ENCODE measurements at regions not wholly inside any gene's neighbourhood (a gene's known extent, or its start where the extent isn't known, plus 50 kb on each side); places are given as distances from the start of the nearest gene placed in this dataset.

DNA sequence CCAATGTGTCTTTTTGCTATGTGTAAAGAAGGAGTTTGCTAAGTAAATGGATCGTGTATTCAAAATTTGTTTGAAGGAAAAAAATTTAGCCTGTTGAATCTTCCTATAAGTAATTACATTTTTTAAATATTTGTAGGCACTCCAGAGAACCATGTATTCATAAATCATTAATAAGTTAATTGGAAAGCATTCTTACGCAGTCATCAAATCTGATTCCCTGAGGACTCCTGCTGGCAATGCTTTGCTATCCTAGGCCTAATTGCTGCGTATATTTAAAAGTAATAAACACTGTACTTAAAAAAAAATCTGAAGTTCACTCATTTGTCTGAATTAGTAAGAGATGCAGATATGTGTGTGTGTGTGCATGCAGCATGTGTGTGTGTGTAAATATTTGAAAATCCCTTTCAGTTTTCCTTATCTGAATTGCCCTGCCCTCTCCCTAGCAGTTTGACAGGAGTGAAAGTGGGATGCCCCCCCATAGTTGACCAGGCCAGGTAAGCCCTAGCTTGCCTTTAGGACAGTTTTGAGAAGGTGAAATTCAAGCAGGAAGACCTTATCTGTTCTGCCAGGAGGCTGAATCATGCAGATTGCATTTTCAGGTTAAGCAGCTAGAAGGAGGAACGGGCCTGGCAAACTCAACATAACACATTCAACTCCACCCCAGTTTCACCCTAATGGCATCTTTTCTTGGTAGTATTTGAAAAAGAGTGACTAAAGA, 81.2 kb upstream of the DNAH5 start:
- Mint-ChIP-seq H3K27me3 (ENCODE audit: low read depth) (no peaks in the 10 kb centered on the region), H3K4me3 (no peak overlapping the region), H3K9me3 (no peaks in the 10 kb centered on the region), H3K4me1 (no peaks in the 10 kb centered on the region), H3K36me3 (no peaks in the 10 kb centered on the region), H3K27ac (no peak overlapping the region)
- DNase-seq (ENCODE audit: low spot score), result no peak
- POLR2A ChIA-PET, result no interaction called here
- no peak for ATAC-seq
- TF ChIP-seq, protein P1, sequence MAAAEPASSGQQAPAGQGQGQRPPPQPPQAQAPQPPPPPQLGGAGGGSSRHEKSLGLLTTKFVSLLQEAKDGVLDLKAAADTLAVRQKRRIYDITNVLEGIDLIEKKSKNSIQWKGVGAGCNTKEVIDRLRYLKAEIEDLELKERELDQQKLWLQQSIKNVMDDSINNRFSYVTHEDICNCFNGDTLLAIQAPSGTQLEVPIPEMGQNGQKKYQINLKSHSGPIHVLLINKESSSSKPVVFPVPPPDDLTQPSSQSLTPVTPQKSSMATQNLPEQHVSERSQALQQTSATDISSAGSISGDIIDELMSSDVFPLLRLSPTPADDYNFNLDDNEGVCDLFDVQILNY (CRISPR knock-in tag; IDR thresholded peaks at IDR 0.05), result no peak
- TF ChIP-seq RELA (CRISPR knock-in tag; IDR thresholded peaks at IDR 0.05; ENCODE audit: borderline replicate concordance) (no peak), TCF7 (CRISPR knock-in tag; IDR thresholded peaks at IDR 0.05; ENCODE audit: low read depth) (no peak), HMGA2 (CRISPR knock-in tag; IDR thresholded peaks at IDR 0.05) (no peak), FOXK1 (CRISPR knock-in tag; IDR thresholded peaks at IDR 0.05) (no peak), NR3C1 (CRISPR knock-in tag; conservative IDR thresholded peaks at IDR 0.05; ENCODE audit: low read depth) (no peak), MXD4 (CRISPR knock-in tag; IDR thresholded peaks at IDR 0.05; ENCODE audit: borderline replicate concordance) (no peak)
- TF ChIP-seq, protein P2, sequence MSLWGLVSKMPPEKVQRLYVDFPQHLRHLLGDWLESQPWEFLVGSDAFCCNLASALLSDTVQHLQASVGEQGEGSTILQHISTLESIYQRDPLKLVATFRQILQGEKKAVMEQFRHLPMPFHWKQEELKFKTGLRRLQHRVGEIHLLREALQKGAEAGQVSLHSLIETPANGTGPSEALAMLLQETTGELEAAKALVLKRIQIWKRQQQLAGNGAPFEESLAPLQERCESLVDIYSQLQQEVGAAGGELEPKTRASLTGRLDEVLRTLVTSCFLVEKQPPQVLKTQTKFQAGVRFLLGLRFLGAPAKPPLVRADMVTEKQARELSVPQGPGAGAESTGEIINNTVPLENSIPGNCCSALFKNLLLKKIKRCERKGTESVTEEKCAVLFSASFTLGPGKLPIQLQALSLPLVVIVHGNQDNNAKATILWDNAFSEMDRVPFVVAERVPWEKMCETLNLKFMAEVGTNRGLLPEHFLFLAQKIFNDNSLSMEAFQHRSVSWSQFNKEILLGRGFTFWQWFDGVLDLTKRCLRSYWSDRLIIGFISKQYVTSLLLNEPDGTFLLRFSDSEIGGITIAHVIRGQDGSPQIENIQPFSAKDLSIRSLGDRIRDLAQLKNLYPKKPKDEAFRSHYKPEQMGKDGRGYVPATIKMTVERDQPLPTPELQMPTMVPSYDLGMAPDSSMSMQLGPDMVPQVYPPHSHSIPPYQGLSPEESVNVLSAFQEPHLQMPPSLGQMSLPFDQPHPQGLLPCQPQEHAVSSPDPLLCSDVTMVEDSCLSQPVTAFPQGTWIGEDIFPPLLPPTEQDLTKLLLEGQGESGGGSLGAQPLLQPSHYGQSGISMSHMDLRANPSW (CRISPR knock-in tag; conservative IDR thresholded peaks at IDR 0.05; ENCODE audit: low read depth), result no peak
- TF ChIP-seq, protein P3, sequence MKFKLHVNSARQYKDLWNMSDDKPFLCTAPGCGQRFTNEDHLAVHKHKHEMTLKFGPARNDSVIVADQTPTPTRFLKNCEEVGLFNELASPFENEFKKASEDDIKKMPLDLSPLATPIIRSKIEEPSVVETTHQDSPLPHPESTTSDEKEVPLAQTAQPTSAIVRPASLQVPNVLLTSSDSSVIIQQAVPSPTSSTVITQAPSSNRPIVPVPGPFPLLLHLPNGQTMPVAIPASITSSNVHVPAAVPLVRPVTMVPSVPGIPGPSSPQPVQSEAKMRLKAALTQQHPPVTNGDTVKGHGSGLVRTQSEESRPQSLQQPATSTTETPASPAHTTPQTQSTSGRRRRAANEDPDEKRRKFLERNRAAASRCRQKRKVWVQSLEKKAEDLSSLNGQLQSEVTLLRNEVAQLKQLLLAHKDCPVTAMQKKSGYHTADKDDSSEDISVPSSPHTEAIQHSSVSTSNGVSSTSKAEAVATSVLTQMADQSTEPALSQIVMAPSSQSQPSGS (CRISPR knock-in tag; IDR thresholded peaks at IDR 0.05; ENCODE audit: borderline replicate concordance, low read depth), result no peak
- TF ChIP-seq, protein P4, sequence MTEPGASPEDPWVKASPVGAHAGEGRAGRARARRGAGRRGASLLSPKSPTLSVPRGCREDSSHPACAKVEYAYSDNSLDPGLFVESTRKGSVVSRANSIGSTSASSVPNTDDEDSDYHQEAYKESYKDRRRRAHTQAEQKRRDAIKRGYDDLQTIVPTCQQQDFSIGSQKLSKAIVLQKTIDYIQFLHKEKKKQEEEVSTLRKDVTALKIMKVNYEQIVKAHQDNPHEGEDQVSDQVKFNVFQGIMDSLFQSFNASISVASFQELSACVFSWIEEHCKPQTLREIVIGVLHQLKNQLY (CRISPR knock-in tag; IDR thresholded peaks at IDR 0.05), result no peak
- TF ChIP-seq, protein P5, sequence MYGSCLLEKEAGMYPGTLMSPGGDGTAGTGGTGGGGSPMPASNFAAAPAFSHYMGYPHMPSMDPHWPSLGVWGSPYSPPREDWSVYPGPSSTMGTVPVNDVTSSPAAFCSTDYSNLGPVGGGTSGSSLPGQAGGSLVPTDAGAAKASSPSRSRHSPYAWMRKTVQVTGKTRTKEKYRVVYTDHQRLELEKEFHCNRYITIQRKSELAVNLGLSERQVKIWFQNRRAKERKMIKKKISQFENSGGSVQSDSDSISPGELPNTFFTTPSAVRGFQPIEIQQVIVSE (CRISPR knock-in tag; IDR thresholded peaks at IDR 0.05; ENCODE audit: borderline replicate concordance), result no peak
- CTCF ChIA-PET, result no interaction called here

DNA sequence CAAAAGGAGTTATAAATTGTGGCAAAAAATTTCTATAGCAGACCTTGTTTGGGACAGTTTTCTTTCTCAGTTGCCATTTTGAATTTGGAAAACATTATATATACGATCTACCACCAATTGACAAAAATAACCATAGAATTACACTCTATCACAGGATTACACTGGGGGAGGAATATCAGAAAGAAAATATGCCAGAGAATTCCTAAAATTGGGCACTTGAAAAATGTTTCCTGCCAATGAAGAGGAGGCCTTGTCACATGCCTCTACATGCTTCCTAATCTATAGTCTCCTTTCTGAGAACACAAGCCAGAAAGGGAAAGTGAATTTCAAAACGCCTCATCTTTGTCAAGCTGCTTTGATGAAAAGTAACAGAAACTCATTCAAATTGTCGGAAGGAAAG, 78.5 kb upstream of the DNAH5 start:
- Mint-ChIP-seq H3K27me3 (ENCODE audit: low read depth) (peaks cover 5% of the 10 kb centered on the region; the same call in 1 of the 2 replicates), H3K4me3 (no peak overlapping the region), H3K36me3 (no peaks in the 10 kb centered on the region), H3K27ac (no peak overlapping the region), H3K9me3 (0 out of 2 replicates have a peak, but pooled peaks cover 3% of the 10 kb centered on the region), H3K4me1 (no peaks in the 10 kb centered on the region)
- ChIA-PET POLR2A (no interaction called here), CTCF (no interaction called here)
- no peak for ATAC-seq
- no peak for DNase-seq (ENCODE audit: low spot score)
- TF ChIP-seq, protein P6, sequence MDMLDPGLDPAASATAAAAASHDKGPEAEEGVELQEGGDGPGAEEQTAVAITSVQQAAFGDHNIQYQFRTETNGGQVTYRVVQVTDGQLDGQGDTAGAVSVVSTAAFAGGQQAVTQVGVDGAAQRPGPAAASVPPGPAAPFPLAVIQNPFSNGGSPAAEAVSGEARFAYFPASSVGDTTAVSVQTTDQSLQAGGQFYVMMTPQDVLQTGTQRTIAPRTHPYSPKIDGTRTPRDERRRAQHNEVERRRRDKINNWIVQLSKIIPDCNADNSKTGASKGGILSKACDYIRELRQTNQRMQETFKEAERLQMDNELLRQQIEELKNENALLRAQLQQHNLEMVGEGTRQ (CRISPR knock-in tag; IDR thresholded peaks at IDR 0.05), result no peak
- TF ChIP-seq, protein P7, sequence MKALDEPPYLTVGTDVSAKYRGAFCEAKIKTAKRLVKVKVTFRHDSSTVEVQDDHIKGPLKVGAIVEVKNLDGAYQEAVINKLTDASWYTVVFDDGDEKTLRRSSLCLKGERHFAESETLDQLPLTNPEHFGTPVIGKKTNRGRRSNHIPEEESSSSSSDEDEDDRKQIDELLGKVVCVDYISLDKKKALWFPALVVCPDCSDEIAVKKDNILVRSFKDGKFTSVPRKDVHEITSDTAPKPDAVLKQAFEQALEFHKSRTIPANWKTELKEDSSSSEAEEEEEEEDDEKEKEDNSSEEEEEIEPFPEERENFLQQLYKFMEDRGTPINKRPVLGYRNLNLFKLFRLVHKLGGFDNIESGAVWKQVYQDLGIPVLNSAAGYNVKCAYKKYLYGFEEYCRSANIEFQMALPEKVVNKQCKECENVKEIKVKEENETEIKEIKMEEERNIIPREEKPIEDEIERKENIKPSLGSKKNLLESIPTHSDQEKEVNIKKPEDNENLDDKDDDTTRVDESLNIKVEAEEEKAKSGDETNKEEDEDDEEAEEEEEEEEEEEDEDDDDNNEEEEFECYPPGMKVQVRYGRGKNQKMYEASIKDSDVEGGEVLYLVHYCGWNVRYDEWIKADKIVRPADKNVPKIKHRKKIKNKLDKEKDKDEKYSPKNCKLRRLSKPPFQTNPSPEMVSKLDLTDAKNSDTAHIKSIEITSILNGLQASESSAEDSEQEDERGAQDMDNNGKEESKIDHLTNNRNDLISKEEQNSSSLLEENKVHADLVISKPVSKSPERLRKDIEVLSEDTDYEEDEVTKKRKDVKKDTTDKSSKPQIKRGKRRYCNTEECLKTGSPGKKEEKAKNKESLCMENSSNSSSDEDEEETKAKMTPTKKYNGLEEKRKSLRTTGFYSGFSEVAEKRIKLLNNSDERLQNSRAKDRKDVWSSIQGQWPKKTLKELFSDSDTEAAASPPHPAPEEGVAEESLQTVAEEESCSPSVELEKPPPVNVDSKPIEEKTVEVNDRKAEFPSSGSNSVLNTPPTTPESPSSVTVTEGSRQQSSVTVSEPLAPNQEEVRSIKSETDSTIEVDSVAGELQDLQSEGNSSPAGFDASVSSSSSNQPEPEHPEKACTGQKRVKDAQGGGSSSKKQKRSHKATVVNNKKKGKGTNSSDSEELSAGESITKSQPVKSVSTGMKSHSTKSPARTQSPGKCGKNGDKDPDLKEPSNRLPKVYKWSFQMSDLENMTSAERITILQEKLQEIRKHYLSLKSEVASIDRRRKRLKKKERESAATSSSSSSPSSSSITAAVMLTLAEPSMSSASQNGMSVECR (CRISPR knock-in tag; IDR thresholded peaks at IDR 0.05; ENCODE audit: borderline replicate concordance), result no peak
- TF ChIP-seq, protein P5 (CRISPR knock-in tag; IDR thresholded peaks at IDR 0.05; ENCODE audit: borderline replicate concordance), result no peak
- TF ChIP-seq KAT7 (CRISPR knock-in tag; IDR thresholded peaks at IDR 0.05; ENCODE audit: borderline replicate concordance) (no peak), ZNF121 (CRISPR knock-in tag; IDR thresholded peaks at IDR 0.05) (no peak), SMAD3 (CRISPR knock-in tag; IDR thresholded peaks at IDR 0.05; ENCODE audit: borderline replicate concordance) (no peak), NFYB (CRISPR knock-in tag; conservative IDR thresholded peaks at IDR 0.05; ENCODE audit: low read depth) (no peak), CREM (CRISPR knock-in tag; IDR thresholded peaks at IDR 0.05) (no peak), JUN (CRISPR knock-in tag; IDR thresholded peaks at IDR 0.05) (no peak), HMGA2 (CRISPR knock-in tag; IDR thresholded peaks at IDR 0.05) (no peak)
- TF ChIP-seq, protein P8, sequence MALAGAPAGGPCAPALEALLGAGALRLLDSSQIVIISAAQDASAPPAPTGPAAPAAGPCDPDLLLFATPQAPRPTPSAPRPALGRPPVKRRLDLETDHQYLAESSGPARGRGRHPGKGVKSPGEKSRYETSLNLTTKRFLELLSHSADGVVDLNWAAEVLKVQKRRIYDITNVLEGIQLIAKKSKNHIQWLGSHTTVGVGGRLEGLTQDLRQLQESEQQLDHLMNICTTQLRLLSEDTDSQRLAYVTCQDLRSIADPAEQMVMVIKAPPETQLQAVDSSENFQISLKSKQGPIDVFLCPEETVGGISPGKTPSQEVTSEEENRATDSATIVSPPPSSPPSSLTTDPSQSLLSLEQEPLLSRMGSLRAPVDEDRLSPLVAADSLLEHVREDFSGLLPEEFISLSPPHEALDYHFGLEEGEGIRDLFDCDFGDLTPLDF (CRISPR knock-in tag; IDR thresholded peaks at IDR 0.05), result no peak

Data from WTC11 (cell line).